Endothelial cell of umbilical vein (primary cell): ENCODE measurements at regions not wholly inside any gene's neighbourhood (a gene's known extent, or its start where the extent isn't known, plus 50 kb on each side); places are given as distances from the start of the nearest gene placed in this dataset.

Experiments
- CTCF ChIP-seq, 2 donors: IDR thresholded peaks; 1 replicate in 1 of 2; 2 replicates in 1 of 2; pipeline ENCODE4 v1.5.1; 2011; ENCODE audit warnings: low read length in 2 of 2, mild to moderate bottlenecking in 2 of 2, moderate library complexity in 2 of 2, control low read depth in 1 of 2, inconsistent platforms in 1 of 2, low read depth in 1 of 2; ENCODE audit not compliant: insufficient read depth in 1 of 2; ENCODE audit errors: extremely low read depth in 1 of 2
- MYC ChIP-seq: IDR thresholded peaks from one replicate; pipeline ENCODE4 v1.6.1; 2011; ENCODE audit warnings: mild to moderate bottlenecking, low read depth, low read length

DNA sequence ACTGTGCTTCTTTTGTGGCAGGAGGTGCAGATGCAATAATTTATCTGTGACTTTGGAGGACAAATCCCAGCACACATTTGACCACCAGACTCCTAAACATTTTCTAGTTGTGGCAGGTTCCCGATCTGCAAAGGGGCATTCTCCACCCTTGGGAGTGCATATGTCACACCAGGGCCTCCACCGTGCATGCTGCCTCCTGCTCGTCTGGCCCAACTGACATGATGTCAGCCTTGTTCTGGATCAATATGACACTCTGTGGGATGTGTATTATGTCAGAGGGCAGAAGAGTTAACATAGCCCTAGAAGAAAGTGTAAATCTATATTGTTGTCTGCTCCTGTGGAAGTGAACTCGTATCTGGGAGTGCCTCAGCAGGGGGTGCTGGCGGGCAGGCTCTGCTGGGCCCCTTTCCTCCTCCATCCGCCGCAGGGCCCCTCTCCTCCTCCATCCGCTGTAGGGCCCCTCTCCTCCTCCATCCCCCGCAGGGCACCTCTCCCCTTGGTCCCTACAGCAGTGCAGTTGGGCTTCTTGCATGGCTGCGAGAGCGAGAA lies 97.7 kb upstream of the PPP1R26 start:
- TF ChIP-seq CTCF (IDR thresholded peaks at IDR 0.05; ENCODE audit: extremely low read depth in 1 of 2, insufficient read depth in 1 of 2, low read depth in 1 of 2, low read length in 2 of 2) (no peak), MYC (no peak)
